AG04450 (cell line): ENCODE measurements at regions not wholly inside any gene's neighbourhood (a gene's known extent, or its start where the extent isn't known, plus 50 kb on each side); places are given as distances from the start of the nearest gene placed in this dataset.

Experiments
- CTCF ChIA-PET: fragments of 300-600, 350-600 bp; formaldehyde crosslinking; extraction: SDS; loops from one replicate; lab custom pipeline; 2022; ENCODE audit warnings: antibody characterized with exemption, inconsistent platforms; lab: Charles Lee
- POLR2A ChIA-PET: fragments of 350-600 bp; formaldehyde crosslinking; extraction: SDS; loops from one replicate; lab custom pipeline; 2021; ENCODE audit warnings: antibody characterized with exemption, inconsistent platforms; lab: Yijun Ruan, JAX
- DNase-seq: peaks from one replicate; pipeline ENCODE4 v3.0.0-alpha.2; 2011; ENCODE audit warnings: low read depth, low spot score
- H3K27ac ChIP-seq: one replicate; pipeline ENCODE4 v1.5.1; 2012; ENCODE audit warnings: low read depth, low read length, control low read depth
- H3K27me3 ChIP-seq: one replicate; pipeline ENCODE4 v1.6.0; 2012; ENCODE audit warnings: low read length; ENCODE audit not compliant: control insufficient read depth, insufficient read depth
- H3K4me3 ChIP-seq: 2 replicates; pipeline ENCODE4 v1.5.1; 2011; ENCODE audit warnings: mild to moderate bottlenecking, low read depth, low read length, control low read depth
- H3K9me3 ChIP-seq: 2 replicates; pipeline ENCODE4 v1.5.1; 2012; ENCODE audit warnings: low read length; ENCODE audit not compliant: control insufficient read depth, insufficient read depth
- TF ChIP-seq, protein P1 (sequence below): IDR thresholded peaks from 2 replicates; pipeline ENCODE4 v1.5.1; 2011; ENCODE audit warnings: low read depth, low read length, control low read depth, inconsistent platforms

DNA sequence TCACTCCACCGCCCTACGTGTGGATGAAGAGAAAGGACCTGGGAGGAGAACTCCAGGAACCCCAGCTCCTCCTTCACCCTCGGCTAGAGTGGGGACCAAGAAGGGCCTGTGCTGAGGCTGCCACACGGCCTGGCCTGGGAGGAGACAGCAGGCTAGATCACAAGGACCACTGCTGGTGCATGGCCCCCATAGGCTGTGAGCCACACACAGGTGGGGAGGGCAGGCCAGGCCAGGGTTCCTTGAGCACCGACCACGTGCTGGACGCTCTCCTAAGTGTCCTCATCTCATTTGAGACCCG, 1392.4 kb downstream of the TBC1D22A start:
- H3K9me3 ChIP-seq: peaks cover 71% of the 10 kb centered on the region
- no peak overlapping the region for H3K27ac ChIP-seq
- ChIA-PET POLR2A (no interaction called here), CTCF (no interaction called here)
- no peak for DNase-seq
- no peak overlapping the region for H3K4me3 ChIP-seq
- H3K27me3 ChIP-seq: no peaks in the 10 kb centered on the region
- TF ChIP-seq, protein P1, sequence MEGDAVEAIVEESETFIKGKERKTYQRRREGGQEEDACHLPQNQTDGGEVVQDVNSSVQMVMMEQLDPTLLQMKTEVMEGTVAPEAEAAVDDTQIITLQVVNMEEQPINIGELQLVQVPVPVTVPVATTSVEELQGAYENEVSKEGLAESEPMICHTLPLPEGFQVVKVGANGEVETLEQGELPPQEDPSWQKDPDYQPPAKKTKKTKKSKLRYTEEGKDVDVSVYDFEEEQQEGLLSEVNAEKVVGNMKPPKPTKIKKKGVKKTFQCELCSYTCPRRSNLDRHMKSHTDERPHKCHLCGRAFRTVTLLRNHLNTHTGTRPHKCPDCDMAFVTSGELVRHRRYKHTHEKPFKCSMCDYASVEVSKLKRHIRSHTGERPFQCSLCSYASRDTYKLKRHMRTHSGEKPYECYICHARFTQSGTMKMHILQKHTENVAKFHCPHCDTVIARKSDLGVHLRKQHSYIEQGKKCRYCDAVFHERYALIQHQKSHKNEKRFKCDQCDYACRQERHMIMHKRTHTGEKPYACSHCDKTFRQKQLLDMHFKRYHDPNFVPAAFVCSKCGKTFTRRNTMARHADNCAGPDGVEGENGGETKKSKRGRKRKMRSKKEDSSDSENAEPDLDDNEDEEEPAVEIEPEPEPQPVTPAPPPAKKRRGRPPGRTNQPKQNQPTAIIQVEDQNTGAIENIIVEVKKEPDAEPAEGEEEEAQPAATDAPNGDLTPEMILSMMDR: no peak

DNA sequence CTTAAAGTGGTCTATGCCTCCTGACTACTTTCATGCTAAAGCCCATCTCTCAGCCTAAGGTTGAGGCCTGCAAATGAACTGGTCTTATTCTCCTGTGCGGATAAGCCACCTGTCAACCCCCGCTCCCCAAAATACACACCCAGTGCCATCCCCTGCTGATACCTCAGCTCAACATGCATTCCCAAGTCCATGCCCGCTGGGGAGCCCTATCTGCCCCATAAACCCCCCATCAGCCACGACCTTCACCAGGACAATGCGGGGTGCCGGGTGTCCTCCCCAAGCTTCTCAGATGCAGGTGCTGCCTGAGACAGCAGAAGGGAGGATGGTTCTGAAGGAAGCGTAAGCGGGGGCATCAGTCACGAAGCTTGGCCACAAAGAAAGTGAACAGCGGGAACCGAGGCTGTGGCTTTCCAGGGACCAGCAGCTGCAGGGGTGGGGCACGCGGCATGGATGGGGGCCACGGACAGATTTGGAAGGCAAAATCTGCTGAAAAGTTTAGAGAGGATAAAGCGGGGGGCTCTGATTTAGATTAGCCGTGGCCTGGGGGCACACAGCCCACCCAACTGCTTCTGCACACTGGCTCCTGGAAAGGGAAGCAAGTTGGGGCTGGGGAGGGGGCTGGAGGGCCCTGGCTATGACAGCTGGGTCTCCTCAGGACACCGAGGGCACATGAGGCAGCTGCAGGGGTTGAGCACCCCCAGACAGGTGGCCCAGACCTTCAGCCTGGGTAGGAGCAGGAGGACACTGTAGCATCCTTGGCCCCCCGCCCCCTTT, 1391.9 kb downstream of the TBC1D22A start:
- no peak overlapping the region for H3K4me3 ChIP-seq
- ChIA-PET CTCF (no interaction called here), POLR2A (no interaction called here)
- no peak for DNase-seq
- TF ChIP-seq, protein P1: no peak
- no peaks in the 10 kb centered on the region for H3K27me3 ChIP-seq
- peaks cover 66% of the 10 kb centered on the region for H3K9me3 ChIP-seq
- no peak overlapping the region for H3K27ac ChIP-seq

DNA sequence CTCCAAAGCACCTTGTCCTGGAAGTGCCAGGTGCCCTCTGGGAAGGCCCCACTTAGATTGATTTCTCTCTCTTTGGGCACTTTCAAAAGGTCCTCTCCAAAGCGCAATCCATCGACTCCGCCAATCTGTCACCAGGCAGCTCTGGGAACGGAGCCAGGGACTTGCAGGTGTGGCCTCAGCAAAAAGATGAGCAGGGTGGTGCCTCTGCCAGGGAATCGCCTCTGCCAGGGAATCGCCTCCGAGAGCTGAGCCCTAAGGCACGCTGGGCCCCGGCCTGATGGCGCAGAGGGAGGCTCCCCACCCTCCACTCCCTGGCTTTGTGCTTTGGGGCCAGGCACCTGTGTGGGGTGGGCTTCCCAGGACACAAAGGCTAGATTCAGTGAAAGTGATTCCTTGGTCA, 1391.3 kb downstream of the TBC1D22A start:
- TF ChIP-seq, protein P1: no peak
- H3K27ac ChIP-seq: no peak overlapping the region
- ChIA-PET CTCF (no interaction called here), POLR2A (no interaction called here)
- H3K4me3 ChIP-seq: no peak overlapping the region
- DNase-seq: no peak
- H3K27me3 ChIP-seq: no peaks in the 10 kb centered on the region
- H3K9me3 ChIP-seq: peaks cover 64% of the 10 kb centered on the region

DNA sequence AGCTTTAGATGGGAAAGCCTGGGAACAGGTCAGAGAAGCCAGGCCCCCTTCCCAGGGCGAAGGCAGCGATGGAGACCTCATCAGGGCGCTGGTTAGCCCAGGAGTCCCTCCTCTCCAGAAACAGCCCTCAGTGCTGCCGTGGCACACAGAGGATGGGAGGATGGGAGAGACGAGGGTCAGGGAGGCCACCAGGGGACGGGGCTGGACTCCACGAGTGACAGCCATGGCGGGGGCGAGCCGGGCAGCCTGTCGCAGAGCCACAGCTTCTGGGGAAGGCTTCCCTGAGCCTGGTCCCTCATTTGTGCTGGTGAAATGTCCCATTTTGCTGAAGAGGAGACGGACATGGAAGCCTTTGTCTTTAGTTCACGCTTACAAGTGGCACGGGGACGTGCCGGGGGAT, 1390.5 kb downstream of the TBC1D22A start:
- no peak overlapping the region for H3K27ac ChIP-seq
- H3K9me3 ChIP-seq: peaks cover 68% of the 10 kb centered on the region
- TF ChIP-seq, protein P1: no peak
- no peak for DNase-seq
- ChIA-PET CTCF (interaction anchor here (0.7 kb wide), 1 partner anchor 521 kb away, joined by 3 read pairs; no protein-coding TSS in a partner anchor), POLR2A (no interaction called here)
- H3K4me3 ChIP-seq: no peak overlapping the region
- H3K27me3 ChIP-seq: no peaks in the 10 kb centered on the region

DNA sequence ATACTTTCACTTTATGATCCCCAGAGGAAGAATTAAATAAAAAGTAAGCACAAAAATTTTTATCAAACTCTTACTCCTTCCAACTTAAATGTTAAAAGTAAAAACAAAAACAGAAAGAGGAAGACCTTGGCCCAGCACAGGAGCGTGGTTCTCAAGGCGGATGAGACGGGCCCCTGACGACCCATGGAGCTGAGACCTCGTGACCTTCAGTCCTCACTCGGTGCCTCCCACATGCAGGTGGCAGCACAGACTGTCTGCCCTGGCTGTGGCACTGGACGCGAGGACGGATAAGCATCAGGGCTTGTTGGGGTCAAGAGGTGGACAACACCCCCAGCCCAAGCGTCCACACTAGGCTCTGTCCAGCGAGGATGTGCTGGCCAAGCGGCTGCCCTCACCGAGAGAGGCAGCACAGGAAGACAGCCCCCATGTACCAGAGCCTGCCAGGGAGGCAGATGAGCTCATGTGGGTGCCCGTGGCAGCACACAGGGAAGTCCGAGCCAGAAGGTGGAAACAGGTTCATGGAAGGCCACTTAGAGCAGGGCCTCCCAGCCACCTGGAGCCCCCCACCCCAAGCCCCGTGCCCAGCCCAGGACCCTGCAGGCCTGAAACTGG, 1389.8 kb downstream of the TBC1D22A start:
- H3K27ac ChIP-seq: no peak overlapping the region
- ChIA-PET CTCF (no interaction called here), POLR2A (no interaction called here)
- DNase-seq: no peak
- TF ChIP-seq, protein P1: no peak
- H3K4me3 ChIP-seq: no peak overlapping the region
- no peaks in the 10 kb centered on the region for H3K27me3 ChIP-seq
- peaks cover 69% of the 10 kb centered on the region for H3K9me3 ChIP-seq
